HFF-Myc (cell line): ENCODE measurements at regions not wholly inside any gene's neighbourhood (a gene's known extent, or its start where the extent isn't known, plus 50 kb on each side); places are given as distances from the start of the nearest gene placed in this dataset.

ENCODE experiments used
- DNase-seq: peaks from one replicate; pipeline ENCODE4 v3.0.0-alpha.2; 2011; ENCODE audit warnings: low read depth; ENCODE audit errors: extremely low read depth
- H3K4me3 ChIP-seq: replicated peaks from 2 replicates; pipeline ENCODE4 v1.5.1; 2011; ENCODE audit warnings: low read depth, mild to moderate bottlenecking, control low read depth, low read length
- CTCF ChIP-seq: IDR thresholded peaks from 2 replicates; pipeline ENCODE4 v1.5.1; 2012; ENCODE audit warnings: mild to moderate bottlenecking, low read depth, low read length, control low read depth; ENCODE audit errors: missing control alignments

- H3K4me3 ChIP-seq = no peak overlapping the region
- no peak for TF ChIP-seq CTCF
- DNase-seq = no peak
Measured at GRCh38 chr4:121526509-121526908, 145.7 kb upstream of the QRFPR start.

DNA sequence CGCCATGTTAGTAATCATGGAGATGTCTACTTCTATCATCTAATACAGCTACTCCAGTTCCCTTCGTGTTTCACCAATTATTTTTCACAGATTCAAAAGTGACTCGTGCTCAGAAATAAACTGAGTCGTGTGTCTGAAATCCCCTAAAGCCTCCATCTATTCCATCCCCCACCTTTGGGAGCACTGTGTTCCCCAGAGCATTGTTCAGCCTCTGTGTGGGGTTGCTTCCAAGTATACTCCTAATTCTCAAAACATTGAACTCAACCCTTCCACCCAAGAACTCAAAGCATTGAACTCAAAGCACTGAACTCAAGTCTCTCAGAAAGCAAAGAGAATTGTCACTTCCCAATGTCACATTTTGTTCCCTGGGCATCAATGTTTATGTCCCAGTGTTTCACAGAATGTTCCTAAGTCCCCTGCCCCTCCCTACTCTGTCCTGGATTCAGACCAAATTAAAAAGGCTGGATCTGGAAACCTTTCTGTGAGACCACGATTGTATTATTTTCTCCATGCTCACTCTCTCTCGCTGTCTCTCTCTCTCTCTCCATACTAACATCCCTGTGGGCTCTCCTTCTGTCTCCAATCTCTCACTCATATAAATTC, 138.5 kb upstream of the QRFPR start:
- H3K4me3 ChIP-seq = no peak overlapping the region
- no peak for TF ChIP-seq CTCF
- DNase-seq = no peak

GRCh38 chr4:121517241-121517640, 136.4 kb upstream of the QRFPR start:
- H3K4me3 ChIP-seq = no peak overlapping the region
- no peak for DNase-seq
- no peak for TF ChIP-seq CTCF

GRCh38 chr4:121514443-121514842, 133.6 kb upstream of the QRFPR start:
- no peak overlapping the region for H3K4me3 ChIP-seq
- DNase-seq = no peak
- peak; percentile 31 for TF ChIP-seq CTCF

DNA sequence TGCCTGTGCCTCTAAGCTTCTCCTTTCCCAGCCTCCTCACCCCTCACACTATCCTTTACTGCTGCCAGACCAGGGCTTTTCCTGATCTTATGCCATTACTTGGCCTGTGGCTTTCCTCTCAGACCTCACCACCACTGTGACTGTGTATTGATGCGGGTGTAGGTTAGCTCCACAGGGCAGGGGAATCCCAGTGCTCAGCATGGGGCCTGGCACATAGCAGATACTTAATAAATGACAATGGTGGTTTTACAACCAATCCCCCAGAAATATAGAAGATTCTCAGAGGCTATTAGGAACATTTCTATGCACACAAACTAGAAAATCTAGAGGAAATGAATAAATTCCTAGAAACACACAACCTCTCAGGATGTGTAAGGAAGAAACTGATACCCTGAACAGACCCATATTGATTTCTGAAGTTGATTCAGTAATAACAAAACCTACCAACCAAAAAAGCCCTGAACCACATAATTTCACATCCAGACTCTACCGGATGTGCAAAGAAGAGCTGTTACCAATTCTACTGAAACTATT, 129.6 kb upstream of the QRFPR start:
- H3K4me3 ChIP-seq = no peak overlapping the region
- no peak for DNase-seq
- no peak for TF ChIP-seq CTCF

- no peak for DNase-seq
- no peak overlapping the region for H3K4me3 ChIP-seq
- TF ChIP-seq CTCF = no peak
Measured at GRCh38 chr4:121485190-121485804, 104.5 kb upstream of the QRFPR start.
